Mammary epithelial cell (primary cell): ENCODE measurements at regions not wholly inside any gene's neighbourhood (a gene's known extent, or its start where the extent isn't known, plus 50 kb on each side); places are given as distances from the start of the nearest gene placed in this dataset.

Experiments used
- EZH2 ChIP-seq: IDR thresholded peaks from 2 replicates; pipeline ENCODE4 v1.6.1; 2012; ENCODE audit warnings: low read length, inconsistent platforms, borderline replicate concordance
- TF ChIP-seq, protein P1 (sequence below), 2 donors: IDR thresholded peaks in 1 of 2; conservative IDR thresholded peaks in 1 of 2; 2 replicates each; pipeline ENCODE4 v1.5.1; 2011 to 2012; ENCODE audit warnings: inconsistent platforms in 2 of 2, low read length in 2 of 2, mild to moderate bottlenecking in 2 of 2, control low read depth in 1 of 2, low read depth in 1 of 2; ENCODE audit not compliant: insufficient read depth in 1 of 2; ENCODE audit errors: extremely low read depth in 1 of 2

DNA sequence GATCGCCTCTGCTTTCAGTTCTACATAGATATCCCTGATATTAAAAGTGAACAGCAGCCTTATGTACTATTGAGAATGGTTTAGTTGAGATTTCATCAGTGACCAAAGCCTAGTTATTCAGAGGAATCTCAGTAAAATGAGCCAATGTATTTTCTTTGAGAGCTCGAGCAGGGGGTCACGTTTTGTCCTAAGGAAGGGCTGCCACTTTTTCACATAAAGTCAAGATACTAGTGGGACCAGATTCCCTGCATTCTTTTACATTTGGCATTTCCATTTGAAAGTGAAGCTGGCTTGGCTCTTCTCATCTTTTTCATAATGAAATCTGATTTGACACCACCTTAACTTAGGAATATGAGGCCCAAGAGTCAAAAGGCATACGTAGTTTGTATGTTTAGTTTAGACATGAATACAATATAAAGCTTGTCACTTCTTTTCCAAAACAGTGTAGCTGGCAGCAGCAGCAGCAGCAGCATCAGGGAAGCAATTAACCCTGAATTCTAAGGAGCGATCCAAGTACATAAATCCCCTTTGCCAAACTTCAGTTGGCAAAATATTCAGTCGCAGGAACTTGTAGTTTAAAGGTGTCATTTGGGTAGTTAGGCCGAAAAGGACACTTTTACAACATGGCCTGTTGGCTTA is 1752.2 kb upstream of the PCDH20 start:
- TF ChIP-seq, protein P1, sequence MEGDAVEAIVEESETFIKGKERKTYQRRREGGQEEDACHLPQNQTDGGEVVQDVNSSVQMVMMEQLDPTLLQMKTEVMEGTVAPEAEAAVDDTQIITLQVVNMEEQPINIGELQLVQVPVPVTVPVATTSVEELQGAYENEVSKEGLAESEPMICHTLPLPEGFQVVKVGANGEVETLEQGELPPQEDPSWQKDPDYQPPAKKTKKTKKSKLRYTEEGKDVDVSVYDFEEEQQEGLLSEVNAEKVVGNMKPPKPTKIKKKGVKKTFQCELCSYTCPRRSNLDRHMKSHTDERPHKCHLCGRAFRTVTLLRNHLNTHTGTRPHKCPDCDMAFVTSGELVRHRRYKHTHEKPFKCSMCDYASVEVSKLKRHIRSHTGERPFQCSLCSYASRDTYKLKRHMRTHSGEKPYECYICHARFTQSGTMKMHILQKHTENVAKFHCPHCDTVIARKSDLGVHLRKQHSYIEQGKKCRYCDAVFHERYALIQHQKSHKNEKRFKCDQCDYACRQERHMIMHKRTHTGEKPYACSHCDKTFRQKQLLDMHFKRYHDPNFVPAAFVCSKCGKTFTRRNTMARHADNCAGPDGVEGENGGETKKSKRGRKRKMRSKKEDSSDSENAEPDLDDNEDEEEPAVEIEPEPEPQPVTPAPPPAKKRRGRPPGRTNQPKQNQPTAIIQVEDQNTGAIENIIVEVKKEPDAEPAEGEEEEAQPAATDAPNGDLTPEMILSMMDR (conservative IDR thresholded peaks at IDR 0.05 in 1 of 2, IDR thresholded peaks at IDR 0.05 in 1 of 2; ENCODE audit: extremely low read depth in 1 of 2, insufficient read depth in 1 of 2, low read depth in 1 of 2, low read length in 2 of 2) = no peak
- TF ChIP-seq EZH2 = no peak
